GM12874 (cell line): ENCODE measurements at regions not wholly inside any gene's neighbourhood (a gene's known extent, or its start where the extent isn't known, plus 50 kb on each side); places are given as distances from the start of the nearest gene placed in this dataset.

Experiments used
- CTCF ChIP-seq: IDR thresholded peaks from 2 replicates; pipeline ENCODE4 v1.5.1; 2011; ENCODE audit warnings: low read depth, mild to moderate bottlenecking, control low read depth, low read length, moderate library complexity; ENCODE audit not compliant: insufficient read depth

GRCh38 chr11:13080861-13081260, 71.7 kb downstream of the RASSF10 start:
- TF ChIP-seq CTCF: no peak

- TF ChIP-seq CTCF: no peak
Observed at GRCh38 chr11:13082588-13082987, 73.5 kb downstream of the RASSF10 start.

- no peak for TF ChIP-seq CTCF
Observed at GRCh38 chr11:13090228-13090708, 81.2 kb downstream of the RASSF10 start.

- TF ChIP-seq CTCF: no peak
Observed at GRCh38 chr11:13091373-13091772, 82.3 kb downstream of the RASSF10 start.

- no peak for TF ChIP-seq CTCF
Observed at GRCh38 chr11:13091804-13092203, 82.7 kb downstream of the RASSF10 start.

- no peak for TF ChIP-seq CTCF
Observed at GRCh38 chr11:13094930-13095687, 86.0 kb downstream of the RASSF10 start.

GRCh38 chr11:13098063-13098462, 88.9 kb downstream of the RASSF10 start:
- TF ChIP-seq CTCF: no peak
